Hematopoietic multipotent progenitor cell treated with erythropoietin and hydrocortisone succinate and interleukin-3 and kit ligand, for 17 days (in vitro differentiated cells): ENCODE measurements at regions not wholly inside any gene's neighbourhood (a gene's known extent, or its start where the extent isn't known, plus 50 kb on each side); places are given as distances from the start of the nearest gene placed in this dataset.

Experiments used
- DNase-seq: peaks from one replicate; pipeline ENCODE4 v3.0.0-alpha.2; 2015; ENCODE audit warnings: low spot score

DNA sequence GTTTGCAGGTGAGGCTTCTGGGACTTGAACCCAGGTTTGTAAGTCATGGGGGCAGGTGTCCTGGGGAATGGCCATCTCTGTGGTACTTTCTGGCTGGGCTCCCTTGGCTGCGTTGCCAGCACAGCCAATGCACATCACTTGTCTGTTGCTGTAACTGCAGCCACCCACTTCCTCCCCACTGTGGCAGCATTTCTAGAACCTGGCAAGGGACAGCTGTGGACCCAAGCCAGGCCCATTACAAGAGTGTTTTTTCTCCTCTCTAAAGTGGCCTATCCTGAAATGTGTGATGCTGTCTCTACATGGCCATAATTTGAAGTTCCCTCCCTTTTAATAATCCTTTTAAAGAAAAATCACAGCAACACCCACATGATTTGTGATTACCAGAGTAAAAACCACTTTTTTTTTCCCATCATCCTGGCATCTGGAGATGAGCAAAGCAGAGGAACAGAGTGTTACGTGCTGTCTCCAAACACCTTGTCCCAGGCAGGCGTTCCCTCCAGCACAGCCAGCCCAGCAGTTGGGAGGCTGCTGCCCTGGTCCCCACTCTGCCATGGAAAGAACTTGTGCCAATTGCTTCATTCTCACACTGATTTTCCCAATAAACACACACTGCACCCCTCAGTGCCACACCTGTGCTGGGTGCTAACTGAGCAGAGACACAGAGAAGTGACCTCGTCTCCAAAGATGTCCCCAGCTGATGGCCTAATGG, 360.6 kb upstream of the USP24 start:
- DNase-seq: no peak

DNA sequence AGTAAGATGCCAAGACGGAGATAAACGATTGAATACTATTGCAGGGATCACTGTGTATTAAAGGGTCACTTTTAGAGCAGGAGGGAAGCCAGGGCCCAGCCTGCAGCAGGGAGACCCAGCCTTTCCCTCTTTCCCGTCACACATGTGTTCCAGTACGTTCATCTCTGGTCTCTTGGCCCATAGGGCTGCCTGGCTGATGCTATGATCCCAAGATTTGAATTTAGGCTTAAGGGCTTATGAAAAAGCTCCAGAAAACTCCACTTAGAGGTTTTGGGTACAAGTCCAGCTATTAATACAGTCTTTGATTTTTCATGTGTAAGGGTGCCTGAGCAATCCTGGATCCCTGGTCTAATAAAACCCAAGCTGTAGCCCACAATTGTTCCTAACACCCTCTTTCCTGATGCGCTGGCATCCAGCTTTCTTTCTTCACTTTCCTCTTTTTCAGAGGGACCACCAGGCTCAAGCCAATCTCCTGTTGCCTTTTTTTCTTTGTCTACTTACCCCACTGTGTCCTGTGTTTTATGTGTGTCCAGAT, 359.6 kb upstream of the USP24 start:
- no peak for DNase-seq

DNA sequence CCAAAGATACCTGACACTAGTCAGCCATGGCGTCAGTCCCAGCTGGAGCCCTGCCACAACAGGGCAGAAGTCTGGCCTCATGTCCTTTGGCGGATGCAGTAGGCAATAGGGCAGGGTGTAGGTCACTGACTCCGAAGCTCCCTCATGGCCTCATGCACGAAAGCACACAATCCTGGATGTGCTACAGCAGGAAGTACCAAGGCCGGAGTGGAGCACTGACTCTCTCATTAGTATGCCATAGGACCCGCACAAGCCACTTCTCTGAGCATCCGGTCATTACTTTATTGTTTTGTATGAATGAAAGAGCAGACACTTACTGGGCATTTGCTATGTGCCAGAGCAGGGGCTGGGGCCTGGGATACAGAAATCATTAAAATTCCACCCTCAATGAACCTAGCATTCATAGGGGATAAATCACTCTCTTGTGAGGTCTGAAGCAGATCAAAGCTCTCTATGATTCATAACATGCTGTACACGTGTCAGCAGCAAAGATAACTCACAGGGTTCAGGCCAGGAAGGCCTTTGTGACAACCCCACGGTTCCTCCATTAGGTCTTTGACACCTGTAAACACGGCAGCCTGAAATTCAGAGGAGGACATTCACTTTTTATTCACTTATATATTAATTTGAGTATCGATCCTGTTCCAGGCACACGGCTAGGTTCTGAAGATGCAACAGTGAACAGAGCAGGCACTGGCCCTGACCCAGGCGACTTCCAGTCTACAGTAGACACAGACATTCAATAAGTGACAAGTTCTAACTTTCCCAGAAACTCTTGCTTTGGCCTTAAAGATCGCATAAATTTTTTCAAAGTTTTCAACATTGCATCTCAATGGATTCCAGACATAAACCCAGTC, 357.9 kb upstream of the USP24 start:
- no peak for DNase-seq

DNA sequence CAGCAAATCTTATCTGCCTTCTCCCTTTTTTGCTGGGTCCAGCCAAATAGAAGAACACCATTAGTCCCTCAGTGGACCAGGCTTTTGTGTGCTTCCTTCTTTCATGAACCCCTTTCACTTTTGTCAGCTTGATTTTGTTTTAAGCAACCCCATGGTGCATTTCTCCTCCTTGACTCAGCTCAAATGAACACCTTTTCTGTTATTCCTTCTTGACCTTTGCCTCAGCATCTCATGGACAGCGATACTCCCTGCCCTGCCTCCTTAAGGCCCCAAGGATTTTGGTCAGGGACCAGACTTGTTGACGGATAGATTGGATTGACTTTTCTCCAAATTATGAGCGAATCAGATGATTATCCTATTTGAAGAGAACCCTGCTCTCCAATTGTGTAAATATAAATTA, 356.6 kb upstream of the USP24 start:
- no peak for DNase-seq

DNA sequence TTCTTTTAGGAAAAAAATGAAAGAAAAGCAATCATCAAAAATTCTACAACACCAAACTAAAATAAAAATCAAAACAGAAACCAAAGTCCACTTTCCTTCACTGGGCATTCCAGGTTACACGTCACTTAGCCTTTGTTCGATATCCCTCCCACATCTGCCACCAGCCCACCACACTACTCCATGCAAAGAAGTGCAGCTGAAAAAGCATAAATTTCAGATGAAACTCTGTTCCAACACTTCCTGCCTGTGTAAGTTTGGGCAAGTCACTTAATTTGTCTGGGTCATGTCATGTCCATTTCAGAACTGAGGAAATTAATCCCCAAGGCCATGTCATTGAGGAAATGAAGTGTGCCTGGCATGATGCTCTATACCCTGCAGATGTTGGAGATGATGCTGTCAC, 354.3 kb upstream of the USP24 start:
- no peak for DNase-seq

DNA sequence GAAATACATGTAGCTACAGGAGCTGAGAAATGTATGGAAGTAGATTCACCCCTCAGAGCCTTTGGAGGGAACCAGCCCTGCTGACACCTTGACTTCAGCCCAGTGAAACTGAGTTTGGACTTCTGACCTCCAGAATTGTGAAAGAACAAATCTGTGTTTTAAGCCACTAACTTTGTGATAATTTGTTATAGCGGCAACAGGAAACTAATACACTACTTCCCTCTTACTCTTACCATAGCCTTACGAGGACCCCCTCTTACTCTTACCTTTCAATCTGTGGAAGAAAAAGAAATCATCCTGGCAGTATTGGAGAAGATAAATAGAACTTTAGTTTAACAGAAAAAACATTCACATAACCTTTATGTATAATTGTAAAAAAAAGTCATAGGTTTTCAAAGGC, 353.6 kb upstream of the USP24 start:
- no peak for DNase-seq

DNA sequence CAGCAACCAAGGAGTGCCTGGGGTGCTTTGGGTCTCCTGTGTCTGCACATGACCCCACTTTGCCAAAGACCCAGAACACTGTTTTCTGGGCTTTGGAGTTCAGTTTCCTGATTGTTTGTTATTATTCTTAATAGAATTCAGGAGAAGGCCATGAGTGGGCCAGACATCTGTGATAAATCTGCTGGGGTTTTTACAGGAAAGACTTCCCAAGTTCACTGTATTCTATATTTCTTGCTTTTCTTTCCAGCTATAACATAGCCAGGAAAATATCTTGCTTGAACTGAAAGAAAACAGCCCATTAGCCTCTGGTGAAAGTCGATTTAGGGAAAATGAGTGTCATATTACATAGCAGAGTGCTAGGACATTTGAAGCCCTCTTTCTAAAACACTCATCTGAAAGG, 345.1 kb upstream of the USP24 start:
- no peak for DNase-seq

DNA sequence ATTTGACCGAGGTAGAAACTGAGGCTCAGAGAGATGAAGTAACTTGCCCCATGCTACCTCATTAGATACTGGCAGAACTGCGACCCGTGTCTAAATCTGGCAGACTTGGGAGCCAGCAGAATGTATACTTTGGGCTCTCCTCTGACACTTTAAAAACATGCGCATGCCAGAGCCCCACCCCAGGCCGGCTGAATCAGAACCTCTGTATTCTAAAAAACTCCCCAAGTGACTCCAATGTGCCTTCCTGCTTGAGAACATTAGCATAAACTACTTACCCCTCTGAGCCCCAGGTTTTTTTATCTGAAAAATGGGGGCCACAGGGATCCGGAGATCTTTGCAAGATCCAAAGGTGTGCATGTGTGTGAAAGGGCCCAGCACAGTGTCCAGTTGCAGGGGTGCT, 344.7 kb upstream of the USP24 start:
- DNase-seq: no peak

DNA sequence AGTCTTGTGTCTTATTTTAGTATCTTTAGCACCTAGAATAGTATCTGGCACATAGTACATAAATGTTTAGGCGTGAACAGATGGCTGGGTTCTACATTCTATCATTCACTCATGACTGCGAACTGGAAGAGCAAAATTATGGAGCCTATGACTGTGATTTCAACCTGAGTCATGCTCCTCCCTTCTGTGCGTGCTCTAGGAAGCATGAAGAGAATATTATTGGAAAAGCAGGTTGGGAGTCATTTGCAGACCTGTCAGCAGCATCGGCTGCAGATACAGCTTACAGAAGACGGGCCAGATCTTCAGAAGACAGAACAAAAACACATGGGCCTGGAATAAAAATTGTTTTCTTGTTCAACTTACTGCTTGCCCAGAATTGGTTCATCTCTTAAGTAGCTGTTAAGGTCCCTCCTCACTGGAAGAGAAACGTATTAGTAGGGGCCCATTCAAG, 344.0 kb upstream of the USP24 start:
- DNase-seq: no peak

DNA sequence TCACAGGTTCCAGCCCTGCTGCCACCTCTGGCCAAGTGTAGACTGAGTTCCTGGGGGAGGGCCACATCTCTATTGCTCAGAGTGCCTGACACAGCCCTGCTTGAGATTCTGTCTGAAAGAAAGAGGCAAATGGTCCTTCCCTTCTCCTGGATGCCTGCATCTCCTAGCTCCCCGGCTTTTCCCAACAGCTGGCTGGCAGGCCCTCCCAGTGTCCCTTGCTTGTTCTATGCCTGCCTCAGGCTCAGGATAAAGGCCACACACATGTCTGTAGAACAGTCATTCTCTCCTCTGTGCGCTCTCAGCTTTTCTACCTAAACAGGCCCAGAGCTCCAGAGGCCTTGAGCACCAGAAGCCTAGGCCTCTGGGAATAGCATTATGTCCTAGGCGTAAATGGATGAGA, 343.4 kb upstream of the USP24 start:
- DNase-seq: no peak

DNA sequence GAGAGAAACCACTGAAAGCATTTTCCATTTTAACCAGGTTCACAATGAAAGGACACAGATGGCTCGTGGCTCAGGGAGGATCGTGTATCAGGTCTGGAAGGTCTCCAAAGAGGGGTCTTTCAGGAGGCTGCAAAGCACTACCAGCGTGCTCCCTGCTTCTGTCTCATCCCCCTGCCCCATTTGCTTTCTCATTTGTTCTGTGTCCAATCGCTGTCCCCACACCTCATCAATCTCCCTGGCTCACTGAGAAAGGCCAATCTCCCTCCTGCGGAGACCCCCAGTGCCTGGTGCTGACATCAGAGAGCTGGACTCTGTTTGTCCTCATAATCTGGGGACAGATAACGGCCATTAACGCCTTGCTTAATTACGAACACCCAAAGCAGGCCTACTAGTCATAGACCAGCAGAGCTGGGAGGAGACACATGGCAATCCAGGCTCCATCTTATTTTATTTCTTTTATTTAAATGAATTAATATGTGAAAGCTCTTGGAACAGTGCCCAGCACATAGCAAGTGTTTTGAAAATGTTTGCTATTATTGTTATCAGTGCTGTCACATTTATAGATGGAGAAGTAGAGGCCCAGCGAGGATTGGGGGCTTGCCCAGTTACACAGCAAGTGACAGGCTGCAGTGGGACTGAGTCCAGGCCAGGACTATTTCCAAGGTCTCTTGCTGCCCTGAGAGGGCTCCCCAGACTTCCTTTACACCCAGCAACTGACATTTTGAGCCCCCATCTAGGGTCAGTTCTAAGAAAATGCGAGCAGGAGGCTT, 341.0 kb upstream of the USP24 start:
- no peak for DNase-seq

DNA sequence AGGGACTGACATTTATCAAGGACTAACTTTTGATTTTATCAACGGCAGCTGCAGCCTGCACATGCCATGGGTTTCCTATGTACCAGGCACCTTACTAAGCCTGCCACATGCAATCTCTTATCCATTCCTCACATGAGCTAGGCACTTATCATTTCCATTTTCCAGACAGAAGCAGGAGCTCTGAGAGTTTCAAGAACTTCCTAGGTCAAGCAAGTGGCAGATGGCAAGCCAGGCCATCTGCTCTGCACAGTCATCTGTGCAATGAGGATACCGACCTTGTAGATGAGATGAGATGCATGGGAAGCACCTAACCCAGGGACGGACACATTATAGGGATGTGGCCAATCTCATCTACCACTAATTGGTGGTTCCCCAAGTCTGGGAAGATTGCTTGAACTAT, 339.4 kb upstream of the USP24 start:
- DNase-seq: no peak

DNA sequence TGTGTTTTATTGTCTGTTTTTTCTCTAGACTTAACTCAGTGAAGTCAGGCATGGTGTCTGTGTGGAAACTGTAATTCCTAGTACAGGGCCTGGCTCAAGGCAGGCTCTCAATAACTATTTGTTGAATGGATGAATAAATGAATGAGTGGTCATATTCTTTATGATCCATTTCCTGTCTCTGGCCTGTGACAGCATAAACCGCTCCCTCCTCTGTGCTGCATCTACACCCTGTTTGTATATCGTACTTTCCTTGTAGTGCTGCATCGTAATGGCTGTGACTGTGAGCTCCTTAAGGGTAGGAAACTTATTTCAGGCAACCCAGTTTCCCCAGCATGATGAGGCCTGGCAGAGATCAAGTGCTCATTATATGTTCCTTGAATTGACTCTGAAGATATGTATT, 337.5 kb upstream of the USP24 start:
- no peak for DNase-seq

DNA sequence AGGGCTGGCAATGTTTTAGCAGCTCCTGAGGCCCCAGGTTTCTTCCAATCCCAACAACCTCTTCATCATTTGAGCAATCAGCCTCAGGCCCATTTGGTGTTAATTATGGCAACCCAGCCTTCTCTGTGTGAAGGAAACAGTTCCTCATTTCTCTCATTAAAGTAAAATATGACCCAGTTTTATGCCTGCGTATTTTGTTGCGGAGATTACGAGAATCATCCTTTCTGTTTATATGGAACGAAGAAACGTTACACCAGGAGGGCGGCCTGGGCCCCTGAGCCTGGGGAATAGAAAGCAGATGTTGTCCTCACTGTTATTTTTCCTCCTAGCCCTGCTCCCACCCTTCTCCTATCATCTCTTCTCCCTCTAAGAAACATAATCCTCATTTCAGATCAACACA, 332.2 kb upstream of the USP24 start:
- no peak for DNase-seq

DNA sequence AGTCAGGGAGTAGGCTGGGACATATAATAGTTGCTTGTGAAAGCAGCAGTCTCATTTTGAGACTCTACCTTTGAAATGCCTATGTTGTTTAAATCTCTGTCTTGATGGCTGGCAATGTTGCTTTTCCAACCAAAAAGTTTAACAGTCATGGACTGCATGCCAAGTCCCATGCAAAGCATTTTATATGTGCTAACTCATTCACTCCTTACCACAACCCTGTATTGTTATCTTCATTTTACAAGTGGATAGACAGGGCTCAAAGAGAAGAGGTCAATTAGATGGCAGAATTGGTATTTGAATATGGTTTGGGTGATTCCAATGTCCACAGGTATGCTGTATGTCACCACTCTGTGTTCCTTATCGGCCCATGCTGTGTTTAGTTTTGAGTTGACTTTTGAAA, 331.4 kb upstream of the USP24 start:
- DNase-seq: no peak

DNA sequence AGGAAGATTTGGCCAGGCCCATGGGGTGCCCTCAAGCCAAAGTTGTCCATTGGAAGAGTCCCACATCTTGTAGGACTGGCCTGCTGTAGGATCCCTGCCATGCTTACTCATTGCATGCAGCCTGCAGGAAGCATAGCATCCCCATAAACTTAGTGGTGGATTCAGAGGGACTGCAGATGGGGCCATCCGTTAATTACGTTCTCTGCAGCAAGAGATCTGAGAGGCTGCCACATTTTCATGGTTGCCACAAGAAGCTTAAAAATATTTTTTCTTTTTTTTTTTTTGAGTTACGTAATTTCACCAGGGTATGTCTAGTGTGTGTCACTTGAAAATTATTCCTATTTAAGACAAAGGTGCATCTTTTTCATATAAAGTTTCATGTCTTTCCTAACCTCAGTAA, 329.7 kb upstream of the USP24 start:
- DNase-seq: no peak

DNA sequence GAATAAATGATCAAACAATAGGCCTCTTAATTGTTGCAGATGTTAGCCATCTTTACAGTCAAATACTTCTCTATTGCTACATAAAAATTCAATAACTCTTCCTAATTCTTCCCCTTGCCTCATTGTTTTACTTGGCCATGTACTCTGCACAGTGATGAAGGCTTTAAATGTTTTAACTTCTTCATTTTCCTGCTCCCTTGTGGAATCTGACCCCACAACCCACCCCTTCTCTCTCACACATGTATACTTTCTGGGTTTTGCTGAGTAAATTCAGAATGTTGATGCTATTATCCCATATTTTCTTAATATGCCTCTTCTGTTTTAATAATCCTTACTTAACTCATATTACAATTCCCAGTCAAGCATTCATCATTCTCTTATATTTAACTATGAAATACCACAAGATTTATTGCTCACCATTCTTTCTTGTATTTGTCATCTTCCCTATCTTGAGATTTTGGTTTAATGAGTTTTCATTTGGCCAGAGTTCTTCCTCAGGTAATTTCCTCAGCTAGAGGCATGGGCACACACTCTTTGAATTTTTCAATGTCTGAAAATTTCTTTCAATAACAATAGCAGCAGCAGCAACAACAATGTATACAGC, 327.8 kb upstream of the USP24 start:
- no peak for DNase-seq

DNA sequence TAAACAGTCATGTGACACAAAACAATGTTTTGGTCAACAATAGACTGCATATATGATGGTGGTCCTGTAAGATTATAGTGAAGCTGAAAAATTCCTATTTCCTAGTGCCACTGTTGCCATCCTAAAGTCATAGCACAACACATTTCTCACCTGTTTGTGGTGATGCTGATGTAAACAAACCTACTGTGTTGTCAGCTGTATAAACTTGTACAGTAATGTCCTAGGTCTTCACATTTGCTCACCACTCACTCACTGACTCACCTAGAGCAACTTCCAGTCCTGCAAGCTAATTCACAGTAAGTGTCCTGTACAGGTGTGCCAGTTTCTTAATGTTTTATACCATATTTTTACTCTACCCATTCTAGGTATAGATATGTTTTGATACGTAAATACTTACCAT, 326.1 kb upstream of the USP24 start:
- no peak for DNase-seq

DNA sequence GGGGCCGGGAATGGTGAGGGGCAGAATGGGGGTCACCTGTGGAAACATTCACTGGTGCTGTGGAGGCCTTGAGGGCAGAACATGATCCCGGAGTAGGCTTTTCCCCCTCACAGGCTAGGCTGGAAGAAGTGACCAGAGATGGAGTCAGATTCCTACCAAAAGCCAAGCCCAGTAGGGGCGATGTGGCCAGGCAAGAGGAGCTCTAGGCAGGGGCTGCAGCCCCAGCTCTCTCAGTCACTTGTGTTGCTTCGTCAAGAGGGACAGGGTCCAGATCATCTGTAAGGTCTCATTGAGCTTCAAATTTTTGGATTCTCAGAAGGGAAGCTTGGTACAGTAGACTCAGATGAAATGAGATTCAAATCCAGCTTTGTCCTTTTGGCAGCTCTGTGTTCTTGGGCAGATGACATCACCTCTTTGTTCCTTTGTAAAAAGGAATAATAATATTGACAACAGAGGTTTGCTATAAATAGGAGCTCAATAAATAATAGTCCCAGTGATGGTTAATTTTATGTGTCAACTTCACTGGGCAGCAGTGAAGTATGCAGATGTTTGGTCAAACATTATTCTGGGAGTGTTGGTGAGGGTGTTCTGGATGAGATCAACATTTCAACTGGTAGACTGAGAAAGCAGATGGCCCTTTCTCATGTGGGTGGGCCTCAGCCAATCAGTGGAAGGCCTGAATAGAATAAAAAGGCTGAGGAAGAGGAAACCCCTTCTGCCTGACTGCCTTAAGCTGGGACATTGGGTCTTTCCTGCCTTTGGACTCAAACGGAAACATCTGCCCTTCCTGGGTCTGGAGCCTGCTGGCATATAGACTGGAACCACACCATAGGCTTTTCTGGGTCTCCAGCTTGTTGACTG, 324.7 kb upstream of the USP24 start:
- no peak for DNase-seq

DNA sequence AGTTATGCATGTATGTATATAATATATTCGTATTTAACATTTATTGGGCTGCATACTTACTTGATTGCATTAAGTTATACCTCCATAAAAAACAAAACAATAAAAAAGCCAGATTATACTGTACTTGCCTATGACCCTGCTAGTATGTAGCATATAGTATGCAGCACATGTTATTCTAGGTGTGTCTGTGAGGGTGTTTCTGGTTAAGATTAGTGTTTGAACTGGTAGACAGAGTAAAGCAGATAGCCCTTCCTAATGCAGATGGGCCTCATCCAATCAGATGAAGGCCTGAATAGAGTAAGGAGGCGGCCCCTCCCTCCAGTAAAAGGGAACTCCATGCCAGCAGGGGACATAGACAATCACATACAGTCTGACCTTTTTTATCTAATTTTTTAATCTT, 323.3 kb upstream of the USP24 start:
- no peak for DNase-seq

DNA sequence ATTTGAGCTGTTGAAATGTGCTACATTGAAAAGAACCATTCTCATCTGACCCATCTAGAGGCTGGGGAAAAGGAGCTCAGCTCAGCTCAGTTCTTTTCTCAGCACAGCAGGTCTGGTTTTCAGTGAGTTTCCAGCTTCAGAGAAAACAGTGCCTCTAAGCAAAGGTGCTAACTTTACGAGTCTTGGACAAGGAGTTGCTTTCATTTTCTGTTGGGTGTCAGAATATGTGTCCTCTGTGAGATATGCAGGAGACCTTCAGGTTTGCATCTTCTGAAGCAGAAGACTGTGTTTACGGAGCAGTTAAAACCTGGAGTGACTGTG, 321.3 kb upstream of the USP24 start:
- no peak for DNase-seq
